H1 (cell line): ENCODE measurements at regions not wholly inside any gene's neighbourhood (a gene's known extent, or its start where the extent isn't known, plus 50 kb on each side); places are given as distances from the start of the nearest gene placed in this dataset.

ENCODE experiments used
- E2F6 ChIP-seq: IDR thresholded peaks from 2 replicates; pipeline ENCODE4 v1.6.1; 2012; ENCODE audit warnings: inconsistent platforms

GRCh38 chr12:68393417-68393816 is 61.3 kb upstream of the MDM1 start (continued):
- no peak for TF ChIP-seq E2F6
- TF ChIP-seq, all 59 proteins: peak for 0
